GM23338 (cell line): ENCODE measurements at regions not wholly inside any gene's neighbourhood (a gene's known extent, or its start where the extent isn't known, plus 50 kb on each side); places are given as distances from the start of the nearest gene placed in this dataset.

Source experiments
- ATAC-seq: fragments of 200-7000 bp; cut with Tn5 transposase; 3 replicates; pipeline ENCODE4 v1.9.1; 2020
- DNase-seq: peaks from one replicate; pipeline ENCODE4 v3.0.0-alpha.2; 2015; ENCODE audit warnings: low spot score
- H2AFZ ChIP-seq: fragments of 200-600 bp; sonication (generic); 2 replicates; pipeline ENCODE4 v1.8.0; 2016; ENCODE audit warnings: antibody characterized with exemption, mild to moderate bottlenecking, moderate library complexity
- H3F3A ChIP-seq: fragments of 200-600 bp; sonication (generic); replicated peaks from 2 replicates; pipeline ENCODE4 v1.8.0; 2017; ENCODE audit warnings: antibody characterized with exemption, mixed run types, low read depth
- H3K27ac ChIP-seq: fragments of 200-600 bp; sonication (generic); 2 replicates; pipeline ENCODE4 v1.6.1; 2016; ENCODE audit warnings: low read depth
- H3K27me3 ChIP-seq: fragments of 200-600 bp; sonication (generic); 2 replicates; pipeline ENCODE4 v1.8.0; 2016; ENCODE audit warnings: mild to moderate bottlenecking, mixed run types, moderate library complexity; ENCODE audit not compliant: insufficient read depth
- H3K36me3 ChIP-seq: fragments of 200-600 bp; sonication (generic); 2 replicates; pipeline ENCODE4 v1.8.0; 2016; ENCODE audit warnings: mild to moderate bottlenecking; ENCODE audit not compliant: insufficient read depth
- H3K4me1 ChIP-seq: fragments of 200-600 bp; sonication (generic); 2 replicates; pipeline ENCODE4 v1.8.0; 2016; ENCODE audit warnings: mild to moderate bottlenecking, moderate library complexity; ENCODE audit not compliant: insufficient read depth
- H3K4me2 ChIP-seq: fragments of 200-600 bp; sonication (generic); 2 replicates; pipeline ENCODE4 v1.7.1; 2017; ENCODE audit warnings: mixed run types
- H3K4me3 ChIP-seq: fragments of 200-600 bp; sonication (generic); 2 replicates; pipeline ENCODE4 v1.6.1; 2016; ENCODE audit warnings: mixed run types
- H3K79me2 ChIP-seq: fragments of 200-600 bp; sonication (generic); replicated peaks from 2 replicates; pipeline ENCODE4 v1.8.0; 2017; ENCODE audit warnings: mild to moderate bottlenecking; ENCODE audit not compliant: insufficient read depth
- H3K9me2 ChIP-seq: fragments of 200-600 bp; sonication (generic); 2 replicates; pipeline ENCODE4 v1.8.0; 2017; ENCODE audit not compliant: insufficient read depth
- H4K20me1 ChIP-seq: fragments of 200-600 bp; sonication (generic); replicated peaks from 2 replicates; pipeline ENCODE4 v1.8.0; 2017; ENCODE audit warnings: mild to moderate bottlenecking; ENCODE audit not compliant: insufficient read depth
- H3K27ac Mint-ChIP-seq: 2 replicates; pipeline ENCODE4 v1.8.0; 2020; ENCODE audit warnings: inconsistent platforms, mild to moderate bottlenecking, moderate library complexity, mixed read lengths
- H3K27me3 Mint-ChIP-seq: 3 replicates; pipeline ENCODE4 v1.8.0; 2022; ENCODE audit warnings: low read depth, mild to moderate bottlenecking, moderate library complexity, mixed read lengths, inconsistent platforms; ENCODE audit not compliant: insufficient read depth, poor library complexity
- H3K36me3 Mint-ChIP-seq: 3 replicates; pipeline ENCODE4 v1.8.0; 2021; ENCODE audit warnings: low read depth, mild to moderate bottlenecking, inconsistent platforms, moderate library complexity, mixed read lengths
- H3K4me1 Mint-ChIP-seq: 3 replicates; pipeline ENCODE4 v1.8.0; 2020; ENCODE audit warnings: mild to moderate bottlenecking, inconsistent platforms, mixed read lengths
- H3K4me3 Mint-ChIP-seq: 3 replicates; pipeline ENCODE4 v1.8.0; 2021; ENCODE audit warnings: moderate library complexity, mild to moderate bottlenecking, inconsistent platforms, mixed read lengths
- H3K9me3 Mint-ChIP-seq: 3 replicates; pipeline ENCODE4 v1.8.0; 2020; ENCODE audit warnings: moderate library complexity, mild to moderate bottlenecking, inconsistent platforms, mixed read lengths
- JUNB ChIP-seq: IDR thresholded peaks from one replicate; pipeline ENCODE4 v1.6.1; 2016; ENCODE audit warnings: antibody characterized with exemption; ENCODE audit not compliant: unreplicated experiment
- TF ChIP-seq, protein P1 (sequence below), 2 experiments: fragments of 200-600 bp in 1 of 2; sonication (generic) in 1 of 2; conservative IDR thresholded peaks; 2 replicates each; pipeline versions ENCODE4 v1.5.1 to v1.6.1; 2016 to 2017; ENCODE audit warnings: antibody characterized with exemption in 2 of 2, low read depth in 2 of 2, mild to moderate bottlenecking in 2 of 2, moderate library complexity in 1 of 2
- TF ChIP-seq, protein P2 (sequence below): IDR thresholded peaks from 2 replicates; pipeline ENCODE4 v1.6.1; 2016; ENCODE audit warnings: antibody characterized with exemption
- TF ChIP-seq, protein P3 (sequence below): fragments of 250-450 bp; sonication (Bioruptor Pico); IDR thresholded peaks from 2 replicates; pipeline ENCODE4 v1.5.0; 2020; ENCODE audit warnings: mild to moderate bottlenecking, moderate library complexity

DNA sequence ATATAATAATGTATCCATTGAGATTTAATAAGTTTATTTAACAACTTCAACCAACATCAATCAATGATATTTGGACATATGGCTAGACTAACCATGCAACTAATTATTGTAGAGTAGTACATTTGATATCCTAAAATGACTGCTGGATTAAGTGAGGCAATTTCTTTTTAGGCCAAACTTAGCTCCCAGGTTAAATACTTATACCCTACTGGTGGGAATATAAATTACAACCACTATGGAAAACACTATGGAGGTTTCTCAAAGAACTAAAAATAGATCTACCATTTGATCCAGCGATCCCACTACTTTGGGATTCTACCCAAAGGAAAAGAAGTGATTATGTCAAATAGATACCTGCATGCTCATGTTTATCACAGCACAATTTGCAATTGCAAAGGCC is 345.8 kb downstream of the RBM26 start:
- Histone ChIP-seq H3K27me3 (no peaks in the 10 kb centered on the region), H3K27ac (no peak overlapping the region), H3K9me2 (0 out of 2 replicates have a peak, but pooled peaks cover 5% of the 10 kb centered on the region), H2AFZ (no peak overlapping the region), H3K4me3 (no peak overlapping the region), H3K4me1 (no peaks in the 10 kb centered on the region), H4K20me1 (no peaks in the 10 kb centered on the region; the same call in 1 of the 2 replicates), H3K4me2 (no peak overlapping the region), H3K79me2 (no peaks in the 10 kb centered on the region), H3K36me3 (no peaks in the 10 kb centered on the region), H3F3A (no peaks in the 10 kb centered on the region)
- Mint-ChIP-seq H3K4me1 (0 out of 3 replicates have a peak, but pooled peaks cover 3% of the 10 kb centered on the region), H3K4me3 (no peak overlapping the region), H3K27ac (no peak overlapping the region), H3K9me3 (no peaks in the 10 kb centered on the region), H3K27me3 (no peaks in the 10 kb centered on the region), H3K36me3 (no peaks in the 10 kb centered on the region)
- DNase-seq (peak; percentile 62), ATAC-seq (no peak)
- TF ChIP-seq JUNB = no peak
- TF ChIP-seq, protein P1, sequence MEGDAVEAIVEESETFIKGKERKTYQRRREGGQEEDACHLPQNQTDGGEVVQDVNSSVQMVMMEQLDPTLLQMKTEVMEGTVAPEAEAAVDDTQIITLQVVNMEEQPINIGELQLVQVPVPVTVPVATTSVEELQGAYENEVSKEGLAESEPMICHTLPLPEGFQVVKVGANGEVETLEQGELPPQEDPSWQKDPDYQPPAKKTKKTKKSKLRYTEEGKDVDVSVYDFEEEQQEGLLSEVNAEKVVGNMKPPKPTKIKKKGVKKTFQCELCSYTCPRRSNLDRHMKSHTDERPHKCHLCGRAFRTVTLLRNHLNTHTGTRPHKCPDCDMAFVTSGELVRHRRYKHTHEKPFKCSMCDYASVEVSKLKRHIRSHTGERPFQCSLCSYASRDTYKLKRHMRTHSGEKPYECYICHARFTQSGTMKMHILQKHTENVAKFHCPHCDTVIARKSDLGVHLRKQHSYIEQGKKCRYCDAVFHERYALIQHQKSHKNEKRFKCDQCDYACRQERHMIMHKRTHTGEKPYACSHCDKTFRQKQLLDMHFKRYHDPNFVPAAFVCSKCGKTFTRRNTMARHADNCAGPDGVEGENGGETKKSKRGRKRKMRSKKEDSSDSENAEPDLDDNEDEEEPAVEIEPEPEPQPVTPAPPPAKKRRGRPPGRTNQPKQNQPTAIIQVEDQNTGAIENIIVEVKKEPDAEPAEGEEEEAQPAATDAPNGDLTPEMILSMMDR (conservative IDR thresholded peaks at IDR 0.05; ENCODE audit: low read depth in 2 of 2) = peak in 1 of 2 experiments; percentile 55; a peak in 2 of 4 replicates
- TF ChIP-seq, protein P2, sequence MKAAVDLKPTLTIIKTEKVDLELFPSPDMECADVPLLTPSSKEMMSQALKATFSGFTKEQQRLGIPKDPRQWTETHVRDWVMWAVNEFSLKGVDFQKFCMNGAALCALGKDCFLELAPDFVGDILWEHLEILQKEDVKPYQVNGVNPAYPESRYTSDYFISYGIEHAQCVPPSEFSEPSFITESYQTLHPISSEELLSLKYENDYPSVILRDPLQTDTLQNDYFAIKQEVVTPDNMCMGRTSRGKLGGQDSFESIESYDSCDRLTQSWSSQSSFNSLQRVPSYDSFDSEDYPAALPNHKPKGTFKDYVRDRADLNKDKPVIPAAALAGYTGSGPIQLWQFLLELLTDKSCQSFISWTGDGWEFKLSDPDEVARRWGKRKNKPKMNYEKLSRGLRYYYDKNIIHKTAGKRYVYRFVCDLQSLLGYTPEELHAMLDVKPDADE = no peak

DNA sequence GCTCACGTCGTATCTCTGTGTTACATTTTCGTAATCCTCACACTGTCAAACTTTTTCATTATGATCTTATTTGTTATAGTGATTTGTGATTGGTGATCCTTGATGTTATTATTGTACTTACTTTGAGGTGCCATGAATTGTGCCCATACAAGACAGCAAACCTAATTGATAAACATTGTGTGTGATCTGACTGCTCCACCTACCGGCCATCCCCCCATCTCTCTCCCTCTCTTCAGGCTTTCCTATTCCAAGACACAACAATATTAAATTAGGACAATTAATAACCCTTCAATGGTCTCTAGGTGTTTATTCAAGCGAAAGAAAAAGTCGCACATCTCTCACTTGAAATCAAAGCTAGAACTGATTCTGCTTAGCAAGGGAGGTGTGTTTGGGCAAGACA is 349.3 kb downstream of the RBM26 start:
- no peak overlapping the region for H3K27ac ChIP-seq
- no peak overlapping the region; the same call in 1 of the 2 replicates for H2AFZ ChIP-seq
- H3K27me3 Mint-ChIP-seq = no peaks in the 10 kb centered on the region
- H4K20me1 ChIP-seq = no peaks in the 10 kb centered on the region; the same call in 1 of the 2 replicates
- no peaks in the 10 kb centered on the region for H3K9me3 Mint-ChIP-seq
- ATAC-seq (no peak; the same call in 2 of the 3 replicates), DNase-seq (peak; percentile 12)
- no peaks in the 10 kb centered on the region for H3K36me3 ChIP-seq
- no peak overlapping the region for H3K27ac Mint-ChIP-seq
- H3F3A ChIP-seq = no peaks in the 10 kb centered on the region
- no peak overlapping the region for H3K4me3 Mint-ChIP-seq
- TF ChIP-seq, protein P3, sequence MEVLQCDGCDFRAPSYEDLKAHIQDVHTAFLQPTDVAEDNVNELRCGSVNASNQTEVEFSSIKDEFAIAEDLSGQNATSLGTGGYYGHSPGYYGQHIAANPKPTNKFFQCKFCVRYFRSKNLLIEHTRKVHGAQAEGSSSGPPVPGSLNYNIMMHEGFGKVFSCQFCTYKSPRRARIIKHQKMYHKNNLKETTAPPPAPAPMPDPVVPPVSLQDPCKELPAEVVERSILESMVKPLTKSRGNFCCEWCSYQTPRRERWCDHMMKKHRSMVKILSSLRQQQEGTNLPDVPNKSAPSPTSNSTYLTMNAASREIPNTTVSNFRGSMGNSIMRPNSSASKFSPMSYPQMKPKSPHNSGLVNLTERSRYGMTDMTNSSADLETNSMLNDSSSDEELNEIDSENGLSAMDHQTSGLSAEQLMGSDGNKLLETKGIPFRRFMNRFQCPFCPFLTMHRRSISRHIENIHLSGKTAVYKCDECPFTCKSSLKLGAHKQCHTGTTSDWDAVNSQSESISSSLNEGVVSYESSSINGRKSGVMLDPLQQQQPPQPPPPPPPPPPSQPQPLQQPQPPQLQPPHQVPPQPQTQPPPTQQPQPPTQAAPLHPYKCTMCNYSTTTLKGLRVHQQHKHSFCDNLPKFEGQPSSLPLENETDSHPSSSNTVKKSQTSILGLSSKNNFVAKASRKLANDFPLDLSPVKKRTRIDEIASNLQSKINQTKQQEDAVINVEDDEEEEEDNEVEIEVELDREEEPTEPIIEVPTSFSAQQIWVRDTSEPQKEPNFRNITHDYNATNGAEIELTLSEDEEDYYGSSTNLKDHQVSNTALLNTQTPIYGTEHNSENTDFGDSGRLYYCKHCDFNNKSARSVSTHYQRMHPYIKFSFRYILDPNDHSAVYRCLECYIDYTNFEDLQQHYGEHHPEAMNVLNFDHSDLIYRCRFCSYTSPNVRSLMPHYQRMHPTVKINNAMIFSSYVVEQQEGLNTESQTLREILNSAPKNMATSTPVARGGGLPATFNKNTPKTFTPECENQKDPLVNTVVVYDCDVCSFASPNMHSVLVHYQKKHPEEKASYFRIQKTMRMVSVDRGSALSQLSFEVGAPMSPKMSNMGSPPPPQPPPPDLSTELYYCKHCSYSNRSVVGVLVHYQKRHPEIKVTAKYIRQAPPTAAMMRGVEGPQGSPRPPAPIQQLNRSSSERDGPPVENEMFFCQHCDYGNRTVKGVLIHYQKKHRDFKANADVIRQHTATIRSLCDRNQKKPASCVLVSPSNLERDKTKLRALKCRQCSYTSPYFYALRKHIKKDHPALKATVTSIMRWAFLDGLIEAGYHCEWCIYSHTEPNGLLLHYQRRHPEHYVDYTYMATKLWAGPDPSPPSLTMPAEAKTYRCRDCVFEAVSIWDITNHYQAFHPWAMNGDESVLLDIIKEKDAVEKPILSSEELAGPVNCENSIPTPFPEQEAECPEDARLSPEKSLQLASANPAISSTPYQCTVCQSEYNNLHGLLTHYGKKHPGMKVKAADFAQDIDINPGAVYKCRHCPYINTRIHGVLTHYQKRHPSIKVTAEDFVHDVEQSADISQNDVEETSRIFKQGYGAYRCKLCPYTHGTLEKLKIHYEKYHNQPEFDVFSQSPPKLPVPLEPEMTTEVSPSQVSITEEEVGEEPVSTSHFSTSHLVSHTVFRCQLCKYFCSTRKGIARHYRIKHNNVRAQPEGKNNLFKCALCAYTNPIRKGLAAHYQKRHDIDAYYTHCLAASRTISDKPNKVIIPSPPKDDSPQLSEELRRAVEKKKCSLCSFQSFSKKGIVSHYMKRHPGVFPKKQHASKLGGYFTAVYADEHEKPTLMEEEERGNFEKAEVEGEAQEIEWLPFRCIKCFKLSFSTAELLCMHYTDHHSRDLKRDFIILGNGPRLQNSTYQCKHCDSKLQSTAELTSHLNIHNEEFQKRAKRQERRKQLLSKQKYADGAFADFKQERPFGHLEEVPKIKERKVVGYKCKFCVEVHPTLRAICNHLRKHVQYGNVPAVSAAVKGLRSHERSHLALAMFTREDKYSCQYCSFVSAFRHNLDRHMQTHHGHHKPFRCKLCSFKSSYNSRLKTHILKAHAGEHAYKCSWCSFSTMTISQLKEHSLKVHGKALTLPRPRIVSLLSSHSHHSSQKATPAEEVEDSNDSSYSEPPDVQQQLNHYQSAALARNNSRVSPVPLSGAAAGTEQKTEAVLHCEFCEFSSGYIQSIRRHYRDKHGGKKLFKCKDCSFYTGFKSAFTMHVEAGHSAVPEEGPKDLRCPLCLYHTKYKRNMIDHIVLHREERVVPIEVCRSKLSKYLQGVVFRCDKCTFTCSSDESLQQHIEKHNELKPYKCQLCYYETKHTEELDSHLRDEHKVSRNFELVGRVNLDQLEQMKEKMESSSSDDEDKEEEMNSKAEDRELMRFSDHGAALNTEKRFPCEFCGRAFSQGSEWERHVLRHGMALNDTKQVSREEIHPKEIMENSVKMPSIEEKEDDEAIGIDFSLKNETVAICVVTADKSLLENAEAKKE = no peak
- TF ChIP-seq, protein P1 (conservative IDR thresholded peaks at IDR 0.05; ENCODE audit: low read depth in 2 of 2) = peak; percentile 68 to 72
- H3K4me3 ChIP-seq = no peak overlapping the region
- no peaks in the 10 kb centered on the region for H3K27me3 ChIP-seq
- 0 out of 3 replicates have a peak, but pooled peaks cover 3% of the 10 kb centered on the region for H3K4me1 Mint-ChIP-seq
- H3K4me2 ChIP-seq = no peak overlapping the region
- H3K36me3 Mint-ChIP-seq = no peaks in the 10 kb centered on the region
- H3K9me2 ChIP-seq = 0 out of 2 replicates have a peak, but pooled peaks cover 5% of the 10 kb centered on the region
- H3K4me1 ChIP-seq = no peaks in the 10 kb centered on the region
- H3K79me2 ChIP-seq = no peaks in the 10 kb centered on the region
